HEK293 (cell line): ENCODE measurements at regions not wholly inside any gene's neighbourhood (a gene's known extent, or its start where the extent isn't known, plus 50 kb on each side); places are given as distances from the start of the nearest gene placed in this dataset.

ENCODE experiments used
- GLIS1 ChIP-seq: fragments of 450-650 bp; formaldehyde crosslinking; IDR thresholded peaks from 2 replicates; pipeline ENCODE4 v1.5.1; 2016; ENCODE audit warnings: missing biosample characterization, missing genetic modification characterization
- TCF7L2 ChIP-seq: IDR thresholded peaks from 2 replicates; pipeline ENCODE4 v1.6.1; 2011; ENCODE audit warnings: low read depth, mild to moderate bottlenecking, inconsistent platforms, low read length, moderate library complexity, borderline replicate concordance
- TRIM28 ChIP-seq: IDR thresholded peaks from 2 replicates; pipeline ENCODE4 v1.6.1; 2011; ENCODE audit warnings: low read length, control low read depth, borderline replicate concordance
- ZBTB21 ChIP-seq: fragments of 450-650 bp; formaldehyde crosslinking; IDR thresholded peaks from 2 replicates; pipeline ENCODE4 v1.5.1; 2017; ENCODE audit warnings: missing biosample characterization, missing genetic modification characterization
- ZEB2 ChIP-seq: fragments of 450-650 bp; formaldehyde crosslinking; IDR thresholded peaks from 2 replicates; pipeline ENCODE4 v1.5.1; 2016; ENCODE audit warnings: missing biosample characterization, missing genetic modification characterization
- ZFP3 ChIP-seq: fragments of 450-650 bp; formaldehyde crosslinking; IDR thresholded peaks from 2 replicates; pipeline ENCODE4 v1.5.1; 2016; ENCODE audit warnings: low read depth, missing biosample characterization, missing genetic modification characterization
- ZNF501 ChIP-seq: fragments of 450-650 bp; formaldehyde crosslinking; IDR thresholded peaks from 2 replicates; pipeline ENCODE4 v1.5.1; 2016; ENCODE audit warnings: missing biosample characterization, missing genetic modification characterization
- ZNF510 ChIP-seq: fragments of 450-650 bp; formaldehyde crosslinking; IDR thresholded peaks from 2 replicates; pipeline ENCODE4 v1.5.1; 2018; ENCODE audit warnings: mild to moderate bottlenecking, missing genetic modification characterization, missing biosample characterization; ENCODE audit not compliant: insufficient replicate concordance
- ZNF558 ChIP-seq: fragments of 450-650 bp; formaldehyde crosslinking; IDR thresholded peaks from 2 replicates; pipeline ENCODE4 v1.5.1; 2016; ENCODE audit warnings: missing biosample characterization, missing genetic modification characterization
- TF ChIP-seq, protein P1 (sequence below): fragments of 450-650 bp; formaldehyde crosslinking; IDR thresholded peaks from 2 replicates; pipeline ENCODE4 v1.5.1; 2016; ENCODE audit warnings: missing biosample characterization, missing genetic modification characterization
- TF ChIP-seq, protein P2 (sequence below): fragments of 450-650 bp; formaldehyde crosslinking; IDR thresholded peaks from 2 replicates; pipeline ENCODE4 v1.5.1; 2016; ENCODE audit warnings: missing biosample characterization, missing genetic modification characterization
- TF ChIP-seq, protein P3 (sequence below): fragments of 450-650 bp; formaldehyde crosslinking; IDR thresholded peaks from 2 replicates; pipeline ENCODE4 v1.5.1; 2016; ENCODE audit warnings: missing biosample characterization, missing genetic modification characterization
- TF ChIP-seq, protein P4 (sequence below): IDR thresholded peaks from 2 replicates; pipeline ENCODE4 v1.6.1; 2011; ENCODE audit warnings: mild to moderate bottlenecking, low read depth, low read length, borderline replicate concordance
- TF ChIP-seq, protein P5 (sequence below): fragments of 450-650 bp; formaldehyde crosslinking; IDR thresholded peaks from 2 replicates; pipeline ENCODE4 v1.5.1; 2017; ENCODE audit warnings: missing biosample characterization, missing genetic modification characterization

DNA sequence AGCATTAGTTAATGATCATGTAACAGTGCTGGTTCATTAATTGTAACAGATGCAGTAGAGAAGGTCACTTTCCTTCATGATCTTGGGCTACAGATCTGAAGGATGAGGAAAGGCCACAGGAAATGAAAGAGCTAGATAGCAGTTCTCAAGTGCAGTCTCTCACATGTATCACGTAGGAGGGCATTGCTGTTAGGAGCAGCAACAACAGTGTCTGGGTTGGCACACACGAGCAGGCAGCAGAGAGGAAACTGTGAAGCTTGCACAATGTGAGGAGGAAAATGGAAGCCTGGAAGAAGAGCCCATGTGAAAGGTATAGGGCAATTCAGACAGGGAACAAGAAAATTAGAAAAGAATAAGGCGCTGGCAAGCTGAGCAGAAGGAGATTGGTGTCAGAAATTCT, 1741.5 kb downstream of the PCDH9 start:
- TF ChIP-seq, protein P1, sequence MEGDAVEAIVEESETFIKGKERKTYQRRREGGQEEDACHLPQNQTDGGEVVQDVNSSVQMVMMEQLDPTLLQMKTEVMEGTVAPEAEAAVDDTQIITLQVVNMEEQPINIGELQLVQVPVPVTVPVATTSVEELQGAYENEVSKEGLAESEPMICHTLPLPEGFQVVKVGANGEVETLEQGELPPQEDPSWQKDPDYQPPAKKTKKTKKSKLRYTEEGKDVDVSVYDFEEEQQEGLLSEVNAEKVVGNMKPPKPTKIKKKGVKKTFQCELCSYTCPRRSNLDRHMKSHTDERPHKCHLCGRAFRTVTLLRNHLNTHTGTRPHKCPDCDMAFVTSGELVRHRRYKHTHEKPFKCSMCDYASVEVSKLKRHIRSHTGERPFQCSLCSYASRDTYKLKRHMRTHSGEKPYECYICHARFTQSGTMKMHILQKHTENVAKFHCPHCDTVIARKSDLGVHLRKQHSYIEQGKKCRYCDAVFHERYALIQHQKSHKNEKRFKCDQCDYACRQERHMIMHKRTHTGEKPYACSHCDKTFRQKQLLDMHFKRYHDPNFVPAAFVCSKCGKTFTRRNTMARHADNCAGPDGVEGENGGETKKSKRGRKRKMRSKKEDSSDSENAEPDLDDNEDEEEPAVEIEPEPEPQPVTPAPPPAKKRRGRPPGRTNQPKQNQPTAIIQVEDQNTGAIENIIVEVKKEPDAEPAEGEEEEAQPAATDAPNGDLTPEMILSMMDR (tag by site-specific recombination) = no peak
- TF ChIP-seq, protein P2, sequence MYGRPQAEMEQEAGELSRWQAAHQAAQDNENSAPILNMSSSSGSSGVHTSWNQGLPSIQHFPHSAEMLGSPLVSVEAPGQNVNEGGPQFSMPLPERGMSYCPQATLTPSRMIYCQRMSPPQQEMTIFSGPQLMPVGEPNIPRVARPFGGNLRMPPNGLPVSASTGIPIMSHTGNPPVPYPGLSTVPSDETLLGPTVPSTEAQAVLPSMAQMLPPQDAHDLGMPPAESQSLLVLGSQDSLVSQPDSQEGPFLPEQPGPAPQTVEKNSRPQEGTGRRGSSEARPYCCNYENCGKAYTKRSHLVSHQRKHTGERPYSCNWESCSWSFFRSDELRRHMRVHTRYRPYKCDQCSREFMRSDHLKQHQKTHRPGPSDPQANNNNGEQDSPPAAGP (tag by site-specific recombination) = no peak
- TF ChIP-seq ZNF510 (tag by site-specific recombination) (no peak), ZNF501 (tag by site-specific recombination) (no peak), TCF7L2 (no peak), ZEB2 (tag by site-specific recombination) (no peak), ZBTB21 (tag by site-specific recombination) (no peak), GLIS1 (no peak), ZFP3 (tag by site-specific recombination) (no peak), TRIM28 (peak; percentile 30; the same call in 1 of the 2 replicates), ZNF558 (tag by site-specific recombination) (no peak)
- TF ChIP-seq, protein P3, sequence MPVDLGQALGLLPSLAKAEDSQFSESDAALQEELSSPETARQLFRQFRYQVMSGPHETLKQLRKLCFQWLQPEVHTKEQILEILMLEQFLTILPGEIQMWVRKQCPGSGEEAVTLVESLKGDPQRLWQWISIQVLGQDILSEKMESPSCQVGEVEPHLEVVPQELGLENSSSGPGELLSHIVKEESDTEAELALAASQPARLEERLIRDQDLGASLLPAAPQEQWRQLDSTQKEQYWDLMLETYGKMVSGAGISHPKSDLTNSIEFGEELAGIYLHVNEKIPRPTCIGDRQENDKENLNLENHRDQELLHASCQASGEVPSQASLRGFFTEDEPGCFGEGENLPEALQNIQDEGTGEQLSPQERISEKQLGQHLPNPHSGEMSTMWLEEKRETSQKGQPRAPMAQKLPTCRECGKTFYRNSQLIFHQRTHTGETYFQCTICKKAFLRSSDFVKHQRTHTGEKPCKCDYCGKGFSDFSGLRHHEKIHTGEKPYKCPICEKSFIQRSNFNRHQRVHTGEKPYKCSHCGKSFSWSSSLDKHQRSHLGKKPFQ = no peak
- TF ChIP-seq, protein P4, sequence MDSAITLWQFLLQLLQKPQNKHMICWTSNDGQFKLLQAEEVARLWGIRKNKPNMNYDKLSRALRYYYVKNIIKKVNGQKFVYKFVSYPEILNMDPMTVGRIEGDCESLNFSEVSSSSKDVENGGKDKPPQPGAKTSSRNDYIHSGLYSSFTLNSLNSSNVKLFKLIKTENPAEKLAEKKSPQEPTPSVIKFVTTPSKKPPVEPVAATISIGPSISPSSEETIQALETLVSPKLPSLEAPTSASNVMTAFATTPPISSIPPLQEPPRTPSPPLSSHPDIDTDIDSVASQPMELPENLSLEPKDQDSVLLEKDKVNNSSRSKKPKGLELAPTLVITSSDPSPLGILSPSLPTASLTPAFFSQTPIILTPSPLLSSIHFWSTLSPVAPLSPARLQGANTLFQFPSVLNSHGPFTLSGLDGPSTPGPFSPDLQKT = no peak
- TF ChIP-seq, protein P5, sequence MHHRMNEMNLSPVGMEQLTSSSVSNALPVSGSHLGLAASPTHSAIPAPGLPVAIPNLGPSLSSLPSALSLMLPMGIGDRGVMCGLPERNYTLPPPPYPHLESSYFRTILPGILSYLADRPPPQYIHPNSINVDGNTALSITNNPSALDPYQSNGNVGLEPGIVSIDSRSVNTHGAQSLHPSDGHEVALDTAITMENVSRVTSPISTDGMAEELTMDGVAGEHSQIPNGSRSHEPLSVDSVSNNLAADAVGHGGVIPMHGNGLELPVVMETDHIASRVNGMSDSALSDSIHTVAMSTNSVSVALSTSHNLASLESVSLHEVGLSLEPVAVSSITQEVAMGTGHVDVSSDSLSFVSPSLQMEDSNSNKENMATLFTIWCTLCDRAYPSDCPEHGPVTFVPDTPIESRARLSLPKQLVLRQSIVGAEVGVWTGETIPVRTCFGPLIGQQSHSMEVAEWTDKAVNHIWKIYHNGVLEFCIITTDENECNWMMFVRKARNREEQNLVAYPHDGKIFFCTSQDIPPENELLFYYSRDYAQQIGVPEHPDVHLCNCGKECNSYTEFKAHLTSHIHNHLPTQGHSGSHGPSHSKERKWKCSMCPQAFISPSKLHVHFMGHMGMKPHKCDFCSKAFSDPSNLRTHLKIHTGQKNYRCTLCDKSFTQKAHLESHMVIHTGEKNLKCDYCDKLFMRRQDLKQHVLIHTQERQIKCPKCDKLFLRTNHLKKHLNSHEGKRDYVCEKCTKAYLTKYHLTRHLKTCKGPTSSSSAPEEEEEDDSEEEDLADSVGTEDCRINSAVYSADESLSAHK (tag by site-specific recombination) = no peak
